RPMI8226 (cell line): ENCODE measurements at regions not wholly inside any gene's neighbourhood (a gene's known extent, or its start where the extent isn't known, plus 50 kb on each side); places are given as distances from the start of the nearest gene placed in this dataset.
"Not testable (repeated sequence)": the region's sequence is repeated elsewhere in the genome, so short reads cannot be mapped to it uniquely, and the experiment has no call there.

Experiments
- DNase-seq: peaks from one replicate; pipeline ENCODE4 v3.0.0-alpha.2; 2015

GRCh38 chr4:148944839-148945219 is 502.6 kb upstream of the NR3C2 start:
- DNase-seq, result no peak

DNA sequence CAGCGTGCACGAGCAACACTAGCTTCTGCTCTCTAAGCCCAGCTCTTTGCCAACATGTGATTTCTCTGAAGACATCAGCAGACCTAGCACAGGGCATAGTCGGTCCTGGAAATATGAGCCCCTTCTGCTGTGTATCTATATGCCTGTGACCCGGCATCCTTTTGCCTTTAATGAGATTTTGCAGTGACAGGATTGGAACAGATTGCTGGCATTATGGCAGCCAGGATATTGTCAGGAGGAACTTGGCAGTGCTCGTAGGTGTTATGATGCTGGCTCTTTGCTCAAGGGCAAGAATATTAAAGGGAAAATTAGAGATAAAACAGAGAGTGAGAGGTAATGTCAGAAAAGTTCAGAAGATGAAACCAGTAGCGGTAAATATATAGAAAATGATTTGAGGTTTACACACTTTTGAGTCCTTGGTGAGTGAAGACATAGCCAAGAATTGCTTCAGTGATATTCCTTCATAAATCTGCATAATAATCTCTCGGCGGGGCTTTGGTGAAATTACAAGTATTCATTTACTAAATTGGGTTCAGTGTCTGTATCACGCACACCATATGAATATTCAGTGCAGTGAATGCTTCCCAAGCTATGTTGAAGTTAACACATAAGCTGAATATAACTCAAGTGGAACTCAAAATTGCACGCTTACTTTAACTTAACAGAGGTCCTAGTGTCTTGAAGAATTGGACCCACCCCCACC is 502.1 kb upstream of the NR3C2 start:
- no peak for DNase-seq

DNA sequence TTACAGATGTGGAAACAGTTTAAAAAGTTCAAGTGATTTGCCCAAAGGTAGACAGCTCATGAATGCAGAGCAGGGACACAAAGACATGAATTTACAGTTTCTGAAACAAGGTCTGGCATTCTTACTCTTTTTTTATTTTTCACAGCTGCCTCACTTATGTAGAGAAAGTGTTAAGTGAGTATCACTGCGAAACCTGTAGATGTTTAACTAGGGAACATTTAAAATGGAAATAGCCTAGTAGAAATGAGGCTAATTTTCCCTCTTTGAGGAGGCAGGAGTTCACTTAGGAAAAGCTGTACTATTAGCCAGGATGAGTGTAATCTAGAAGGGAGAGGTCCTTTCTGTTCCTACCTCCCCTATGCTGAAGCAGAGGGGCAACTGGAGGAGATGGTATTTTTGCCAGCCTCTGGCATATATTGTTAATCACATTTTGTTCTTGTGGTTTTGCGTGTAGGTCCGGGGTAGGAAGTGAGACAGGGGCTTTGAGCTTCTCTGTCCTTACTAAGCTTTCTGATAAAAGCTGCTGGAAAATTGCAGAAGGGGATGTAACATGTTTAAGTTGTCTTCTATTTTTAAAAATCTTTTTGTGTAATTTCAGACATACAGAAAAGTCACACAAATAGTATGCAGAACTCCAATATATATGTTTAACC is 492.8 kb upstream of the NR3C2 start:
- no peak for DNase-seq

DNA sequence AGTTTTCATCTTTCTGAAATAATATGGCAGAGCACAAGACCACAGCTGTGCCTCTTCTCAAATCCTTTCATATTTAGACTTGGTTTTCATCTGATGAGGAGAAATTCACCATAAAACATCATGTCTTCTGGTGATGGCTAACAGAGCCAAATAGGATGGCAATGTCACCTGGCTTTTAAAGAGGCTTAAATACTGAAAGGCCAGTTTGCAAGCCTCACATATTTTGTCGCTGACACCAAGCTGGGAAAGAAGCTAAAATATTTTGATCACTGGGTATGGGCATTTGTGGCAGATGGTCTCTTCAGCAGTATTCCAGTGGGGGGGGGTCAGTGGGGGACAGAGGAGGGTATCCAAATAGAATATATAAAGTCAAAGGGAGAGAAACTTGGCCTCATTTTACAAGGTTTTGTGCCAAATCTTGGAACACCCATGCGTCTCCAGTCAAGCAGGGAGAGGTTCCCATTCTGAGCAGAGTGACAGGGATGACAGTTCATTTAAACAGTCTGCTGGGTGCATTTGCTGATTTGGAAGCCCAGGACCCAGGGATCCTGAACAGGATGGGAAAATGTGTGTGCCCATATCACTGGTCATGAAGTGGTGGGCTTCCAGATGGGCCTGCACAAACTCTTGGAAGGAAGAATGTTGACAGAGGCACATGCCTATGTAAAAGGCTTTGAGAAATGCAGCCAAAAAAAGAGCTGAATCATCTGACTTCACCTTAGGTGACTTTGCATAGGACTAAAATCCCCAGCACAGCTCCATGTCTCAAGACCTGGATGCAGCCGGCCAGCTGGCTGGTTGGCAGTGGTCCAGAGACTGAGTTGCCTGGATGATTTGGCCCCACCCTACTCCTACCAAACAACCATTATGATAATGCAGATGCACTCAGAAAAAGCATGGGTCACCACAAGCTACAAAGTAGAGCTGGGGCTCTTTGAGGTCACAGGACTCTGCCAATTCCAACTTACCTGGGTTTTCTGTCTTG is 484.4 kb upstream of the NR3C2 start:
- DNase-seq, result peak; percentile 2

DNA sequence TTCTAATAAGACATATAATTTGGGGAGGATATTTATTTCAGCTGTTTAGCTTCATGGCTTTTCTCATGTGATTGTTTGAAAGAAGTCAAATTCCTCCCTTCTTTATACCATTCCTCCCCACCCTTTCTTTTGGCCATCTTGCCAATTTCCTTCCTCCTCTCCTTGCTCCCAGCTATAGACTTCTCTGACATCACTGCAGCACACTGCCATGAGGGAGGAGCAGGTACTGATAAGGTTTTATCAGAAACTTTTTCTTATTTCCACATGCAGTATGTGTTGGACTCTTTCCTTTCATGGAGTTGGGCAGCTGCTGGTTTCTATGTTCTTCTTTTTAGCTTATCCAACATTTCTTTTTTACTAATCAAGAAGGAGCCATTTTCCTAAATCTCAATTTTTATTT is 481.7 kb upstream of the NR3C2 start:
- DNase-seq, result no peak

- DNase-seq, result no peak
These were observed 480.3 kb upstream of the NR3C2 start for GRCh38 chr4:148922497-148922896.

GRCh38 chr4:148914734-148915133 is 472.5 kb upstream of the NR3C2 start:
- no peak for DNase-seq

- no peak for DNase-seq
These were observed 472.1 kb upstream of the NR3C2 start for GRCh38 chr4:148914301-148914700.

DNA sequence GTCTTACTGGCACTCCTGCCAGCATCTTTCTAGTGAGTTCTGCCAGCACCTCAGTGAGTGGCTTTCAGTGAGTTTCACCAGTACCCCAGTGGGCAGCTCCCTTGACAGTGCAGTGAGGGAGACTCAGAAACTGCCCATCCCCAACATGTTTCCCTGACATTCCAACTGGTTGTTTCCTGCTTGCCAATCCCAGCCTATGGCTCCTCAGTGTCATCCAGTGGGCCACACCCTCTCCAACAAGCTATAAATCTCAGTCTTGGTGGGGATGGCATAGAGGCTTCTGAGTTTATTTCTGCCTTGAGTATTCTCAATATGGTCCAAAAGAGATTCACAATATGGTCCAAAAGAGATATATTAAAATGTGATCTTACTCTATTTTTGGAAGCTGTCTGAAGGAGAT is 461.2 kb upstream of the NR3C2 start:
- no peak for DNase-seq

DNA sequence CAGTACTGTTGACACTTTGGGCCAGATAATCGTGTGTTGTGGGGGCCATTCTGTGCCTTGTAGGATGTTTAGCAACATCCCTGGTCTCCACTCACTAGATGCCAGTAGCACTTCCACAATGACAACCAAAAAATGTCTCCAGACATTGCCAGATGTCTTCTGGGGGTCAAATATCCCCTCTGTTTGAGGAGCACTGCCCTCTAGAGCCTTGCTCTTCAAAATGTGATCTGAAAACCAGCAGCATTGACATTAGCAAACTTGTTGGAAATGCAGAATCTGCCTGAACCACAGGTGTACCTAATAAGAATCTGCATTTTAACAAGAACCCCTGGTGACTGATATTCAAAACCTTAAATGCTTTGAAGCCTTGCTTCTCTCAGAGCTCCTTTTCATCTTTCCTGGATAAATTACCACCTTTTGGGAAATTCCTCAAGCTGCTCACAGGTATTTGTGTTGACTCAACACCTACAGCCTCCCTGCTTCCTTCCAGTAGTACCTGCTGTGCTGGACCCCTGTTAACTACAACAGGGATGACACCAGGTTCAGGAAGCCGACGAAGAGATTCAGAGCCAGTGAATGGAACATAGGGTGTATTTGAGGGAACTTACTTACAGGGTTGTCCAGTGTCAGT is 459.0 kb upstream of the NR3C2 start:
- DNase-seq, result no peak

DNA sequence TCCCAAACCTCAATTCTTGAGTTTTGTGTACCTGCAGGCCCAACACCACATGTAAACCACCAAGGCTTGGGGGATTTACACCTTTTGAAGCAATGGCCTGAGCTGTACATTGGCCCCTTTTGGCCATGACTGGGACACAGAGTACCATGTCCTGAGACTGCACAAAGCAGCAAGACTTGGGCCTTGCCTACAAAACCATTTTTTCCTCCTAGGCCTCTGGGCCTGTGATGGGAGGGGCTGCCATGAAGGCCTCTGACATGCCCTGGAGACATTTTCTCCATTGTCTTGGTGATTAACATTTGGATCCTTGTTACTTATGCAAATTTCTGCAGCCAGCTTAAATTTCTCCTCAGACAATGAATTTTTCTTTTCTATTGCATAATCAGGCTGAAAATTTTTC is 455.9 kb upstream of the NR3C2 start:
- DNase-seq, result not testable (repeated sequence)

- DNase-seq, result no peak
These were observed 450.9 kb upstream of the NR3C2 start for GRCh38 chr4:148893095-148893494.

DNA sequence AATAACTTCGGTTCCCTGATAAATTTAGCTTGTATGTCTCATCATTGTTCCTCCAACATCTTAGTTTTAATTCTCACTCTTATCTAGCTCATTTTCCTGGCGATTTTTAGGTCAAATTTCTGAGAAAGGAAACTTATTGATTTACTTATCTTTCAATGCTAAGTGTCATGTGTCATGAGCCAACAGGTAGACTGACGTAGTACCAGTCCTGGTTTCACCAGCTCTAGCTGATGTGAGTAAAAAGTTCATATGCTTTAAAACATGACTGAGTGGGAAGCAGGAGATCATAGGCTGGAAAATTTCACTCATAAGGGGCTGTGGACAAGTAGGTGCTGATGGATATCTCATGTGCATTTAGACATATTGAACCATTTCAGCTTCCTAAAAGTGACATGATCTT is 441.7 kb upstream of the NR3C2 start:
- no peak for DNase-seq

DNA sequence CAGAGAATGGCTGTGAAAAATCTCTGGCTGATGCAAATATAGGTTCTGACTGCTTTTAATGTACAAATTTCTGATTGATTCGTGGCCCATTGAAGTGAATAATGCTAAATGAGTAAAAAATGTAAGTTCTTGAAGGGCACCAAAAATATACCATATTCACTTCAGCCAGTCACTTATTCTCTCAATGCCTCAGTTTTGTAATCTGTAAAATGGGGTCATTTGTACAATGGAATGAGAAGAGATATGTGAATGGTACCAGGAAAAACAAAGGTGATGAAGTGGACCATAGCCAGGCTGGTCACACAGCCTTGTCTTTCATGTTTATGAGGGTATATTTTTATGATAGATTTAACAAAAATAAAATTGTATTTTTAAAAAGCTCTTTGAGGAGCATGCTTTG is 441.2 kb upstream of the NR3C2 start:
- DNase-seq, result no peak

DNA sequence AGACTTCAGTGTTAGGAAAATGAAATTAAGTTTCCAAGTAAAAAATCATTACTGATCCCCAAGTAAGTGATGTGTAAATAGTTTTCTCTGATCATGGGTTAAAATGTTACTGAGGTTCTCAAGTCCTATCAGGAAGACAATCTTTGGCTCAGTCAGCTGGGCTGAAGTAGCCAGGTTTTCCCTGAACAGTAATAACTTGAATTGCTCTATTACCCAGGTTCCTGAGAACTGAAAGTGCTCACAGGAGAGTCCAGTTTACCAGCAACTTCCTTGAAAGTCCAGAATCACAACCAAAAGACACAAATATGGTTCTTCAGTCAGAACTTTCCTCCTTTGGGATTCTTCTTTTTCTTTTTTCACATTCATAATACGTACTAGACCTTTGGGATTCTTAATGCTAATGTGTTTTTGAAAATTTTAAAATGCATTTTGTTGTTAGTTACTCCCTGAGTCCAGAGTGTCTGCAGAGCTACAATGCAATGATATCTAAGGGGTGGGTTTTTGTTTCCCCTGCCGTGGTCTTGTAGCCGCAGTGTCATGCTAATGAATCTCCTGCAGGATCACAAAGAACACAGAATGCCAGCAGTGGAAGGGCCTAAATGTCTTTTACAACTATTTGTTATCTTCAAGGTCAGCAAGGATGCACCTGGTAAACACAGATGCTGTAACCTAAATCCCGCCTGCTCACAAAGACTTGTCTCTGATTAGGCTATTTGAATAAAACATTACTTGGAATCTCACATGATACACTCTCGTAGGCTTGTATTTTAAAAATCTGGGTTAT is 439.8 kb upstream of the NR3C2 start:
- no peak for DNase-seq

- no peak for DNase-seq
These were observed 432.1 kb upstream of the NR3C2 start for GRCh38 chr4:148874331-148874730.

- no peak for DNase-seq
These were observed 426.0 kb upstream of the NR3C2 start for GRCh38 chr4:148868191-148868590.

- DNase-seq, result no peak
These were observed 424.5 kb upstream of the NR3C2 start for GRCh38 chr4:148866666-148867065.

GRCh38 chr4:148857973-148858534 is 415.8 kb upstream of the NR3C2 start:
- no peak for DNase-seq

GRCh38 chr4:148857239-148857972 is 415.2 kb upstream of the NR3C2 start:
- no peak for DNase-seq

DNA sequence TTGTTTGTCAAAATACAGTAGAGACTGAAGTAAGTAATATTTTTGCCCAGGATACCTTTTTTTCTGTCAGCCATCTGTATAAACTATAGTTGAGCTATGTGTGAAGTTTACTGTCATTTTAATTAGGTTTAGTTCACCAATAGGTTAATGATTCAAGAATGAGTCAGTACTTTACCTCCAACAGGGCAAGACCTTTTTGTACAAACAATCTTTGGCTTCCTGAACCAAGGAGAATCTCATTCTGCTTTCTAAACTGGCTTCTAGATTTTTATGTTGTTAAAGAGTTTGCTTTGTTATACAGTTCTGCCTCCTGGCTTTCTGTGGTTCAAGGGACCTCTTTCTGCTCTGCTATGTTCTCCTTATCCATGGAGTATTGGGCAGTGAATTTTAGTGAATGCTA is 412.0 kb upstream of the NR3C2 start:
- DNase-seq, result no peak
